ENCODE measurements at regions not wholly inside any gene's neighbourhood (a gene's known extent, or its start where the extent isn't known, plus 50 kb on each side); places are given as distances from the start of the nearest gene placed in this dataset.

DNA sequence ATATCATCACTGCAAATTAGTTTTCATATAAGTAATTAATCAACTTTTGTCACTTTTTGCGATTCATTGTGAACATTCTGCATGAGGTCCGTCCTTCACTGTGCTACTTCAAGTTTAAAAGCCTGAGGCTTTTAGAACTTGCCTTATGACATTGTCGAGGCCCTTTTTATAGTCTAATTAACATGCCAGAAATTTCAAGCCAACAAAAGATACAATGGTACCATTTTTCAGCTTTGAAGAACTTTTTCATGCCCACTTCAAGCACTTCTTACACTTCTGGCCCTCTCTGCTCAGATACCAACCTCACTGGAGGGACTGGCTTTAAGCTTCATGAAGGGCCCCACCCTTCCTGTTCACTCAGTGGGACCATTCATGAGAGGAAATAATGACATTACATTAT is 323.1 kb downstream of the TPBG start:
- TF ChIP-seq, protein P1, sequence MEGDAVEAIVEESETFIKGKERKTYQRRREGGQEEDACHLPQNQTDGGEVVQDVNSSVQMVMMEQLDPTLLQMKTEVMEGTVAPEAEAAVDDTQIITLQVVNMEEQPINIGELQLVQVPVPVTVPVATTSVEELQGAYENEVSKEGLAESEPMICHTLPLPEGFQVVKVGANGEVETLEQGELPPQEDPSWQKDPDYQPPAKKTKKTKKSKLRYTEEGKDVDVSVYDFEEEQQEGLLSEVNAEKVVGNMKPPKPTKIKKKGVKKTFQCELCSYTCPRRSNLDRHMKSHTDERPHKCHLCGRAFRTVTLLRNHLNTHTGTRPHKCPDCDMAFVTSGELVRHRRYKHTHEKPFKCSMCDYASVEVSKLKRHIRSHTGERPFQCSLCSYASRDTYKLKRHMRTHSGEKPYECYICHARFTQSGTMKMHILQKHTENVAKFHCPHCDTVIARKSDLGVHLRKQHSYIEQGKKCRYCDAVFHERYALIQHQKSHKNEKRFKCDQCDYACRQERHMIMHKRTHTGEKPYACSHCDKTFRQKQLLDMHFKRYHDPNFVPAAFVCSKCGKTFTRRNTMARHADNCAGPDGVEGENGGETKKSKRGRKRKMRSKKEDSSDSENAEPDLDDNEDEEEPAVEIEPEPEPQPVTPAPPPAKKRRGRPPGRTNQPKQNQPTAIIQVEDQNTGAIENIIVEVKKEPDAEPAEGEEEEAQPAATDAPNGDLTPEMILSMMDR (conservative IDR thresholded peaks at IDR 0.05; ENCODE audit: low read length), result no peak
- no peak for TF ChIP-seq EZH2phosphoT487 (IDR thresholded peaks at IDR 0.05; ENCODE audit: borderline replicate concordance, low read depth, low read length)
